ENCODE measurements at regions not wholly inside any gene's neighbourhood (a gene's known extent, or its start where the extent isn't known, plus 50 kb on each side); places are given as distances from the start of the nearest gene placed in this dataset.

GRCh38 chr4:166519774-166520173 is 646.7 kb downstream of the TLL1 start:
- TF ChIP-seq CTCF (IDR thresholded peaks at IDR 0.05; ENCODE audit: poor library complexity) (no peak), EZH2 (IDR thresholded peaks at IDR 0.05; ENCODE audit: borderline replicate concordance) (no peak), EZH2phosphoT487 (IDR thresholded peaks at IDR 0.05; ENCODE audit: low read depth, severe bottlenecking, unreplicated experiment) (no peak)
